Testis (tissue), 2 donors: ENCODE measurements at regions not wholly inside any gene's neighbourhood (a gene's known extent, or its start where the extent isn't known, plus 50 kb on each side); places are given as distances from the start of the nearest gene placed in this dataset.

ENCODE experiments used
- POLR2A ChIP-seq: fragments of 450-650 bp; IDR thresholded peaks from one replicate; pipeline ENCODE4 v1.6.1; 2017; ENCODE audit warnings: antibody characterized with exemption, mild to moderate bottlenecking, moderate library complexity
- TF ChIP-seq, protein P1 (sequence below), 3 experiments: fragments of 450-650 bp in 2 of 3; fragments of 200-600 bp in 1 of 3; sonication (generic) in 1 of 3; IDR thresholded peaks; one replicate each; pipeline ENCODE4 v1.5.1; 2016 to 2019; ENCODE audit warnings: antibody characterized with exemption in 3 of 3, mild to moderate bottlenecking in 2 of 3, moderate library complexity in 1 of 3

DNA sequence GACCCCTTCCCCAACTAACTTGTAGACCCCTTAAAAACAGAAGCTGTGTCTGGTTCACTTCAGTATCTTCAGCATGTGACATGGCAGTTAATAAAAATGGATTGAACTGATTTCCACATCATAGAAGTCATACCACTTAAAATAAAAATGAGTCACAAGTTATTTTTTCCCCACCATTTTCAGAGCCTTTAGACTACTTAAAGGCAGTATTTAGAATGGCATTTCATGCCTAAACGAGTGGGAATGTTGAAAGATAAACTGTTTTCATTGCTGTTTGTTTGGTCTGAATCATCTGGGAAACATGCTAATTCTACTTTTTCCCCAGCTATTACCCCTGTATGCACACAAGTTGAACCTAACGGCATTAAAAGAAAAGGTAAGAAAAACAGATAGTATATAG is 324.0 kb downstream of the RAB38 start:
- TF ChIP-seq, protein P1, sequence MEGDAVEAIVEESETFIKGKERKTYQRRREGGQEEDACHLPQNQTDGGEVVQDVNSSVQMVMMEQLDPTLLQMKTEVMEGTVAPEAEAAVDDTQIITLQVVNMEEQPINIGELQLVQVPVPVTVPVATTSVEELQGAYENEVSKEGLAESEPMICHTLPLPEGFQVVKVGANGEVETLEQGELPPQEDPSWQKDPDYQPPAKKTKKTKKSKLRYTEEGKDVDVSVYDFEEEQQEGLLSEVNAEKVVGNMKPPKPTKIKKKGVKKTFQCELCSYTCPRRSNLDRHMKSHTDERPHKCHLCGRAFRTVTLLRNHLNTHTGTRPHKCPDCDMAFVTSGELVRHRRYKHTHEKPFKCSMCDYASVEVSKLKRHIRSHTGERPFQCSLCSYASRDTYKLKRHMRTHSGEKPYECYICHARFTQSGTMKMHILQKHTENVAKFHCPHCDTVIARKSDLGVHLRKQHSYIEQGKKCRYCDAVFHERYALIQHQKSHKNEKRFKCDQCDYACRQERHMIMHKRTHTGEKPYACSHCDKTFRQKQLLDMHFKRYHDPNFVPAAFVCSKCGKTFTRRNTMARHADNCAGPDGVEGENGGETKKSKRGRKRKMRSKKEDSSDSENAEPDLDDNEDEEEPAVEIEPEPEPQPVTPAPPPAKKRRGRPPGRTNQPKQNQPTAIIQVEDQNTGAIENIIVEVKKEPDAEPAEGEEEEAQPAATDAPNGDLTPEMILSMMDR (IDR thresholded peaks at IDR 0.05): no peak
- no peak for TF ChIP-seq POLR2A
